GM12872 (cell line): ENCODE measurements at regions not wholly inside any gene's neighbourhood (a gene's known extent, or its start where the extent isn't known, plus 50 kb on each side); places are given as distances from the start of the nearest gene placed in this dataset.

Experiments used
- TF ChIP-seq, protein P1 (sequence below): IDR thresholded peaks from 3 replicates; pipeline ENCODE4 v1.5.1; 2011; ENCODE audit warnings: low read depth, mild to moderate bottlenecking, low read length, moderate library complexity; ENCODE audit not compliant: insufficient read depth

DNA sequence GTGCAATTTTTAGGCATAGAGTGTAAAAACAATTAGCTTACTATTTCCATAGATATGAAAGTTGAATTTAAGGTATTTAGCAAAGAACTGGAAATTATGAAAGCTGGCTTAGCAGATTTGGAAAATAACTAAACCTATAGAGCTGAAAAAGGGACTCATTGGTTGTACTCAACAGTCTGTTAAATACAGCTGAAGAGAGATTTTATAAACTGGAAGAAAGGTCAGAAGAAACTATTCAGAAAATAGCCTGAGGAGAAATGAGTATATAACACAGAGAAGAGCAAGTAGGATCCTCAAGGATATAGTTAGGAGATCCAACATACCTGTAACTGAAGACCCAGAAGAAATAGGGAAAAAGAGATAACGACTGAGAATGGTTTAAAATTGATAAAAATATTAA, 97.6 kb upstream of the SLIT3 start:
- TF ChIP-seq, protein P1, sequence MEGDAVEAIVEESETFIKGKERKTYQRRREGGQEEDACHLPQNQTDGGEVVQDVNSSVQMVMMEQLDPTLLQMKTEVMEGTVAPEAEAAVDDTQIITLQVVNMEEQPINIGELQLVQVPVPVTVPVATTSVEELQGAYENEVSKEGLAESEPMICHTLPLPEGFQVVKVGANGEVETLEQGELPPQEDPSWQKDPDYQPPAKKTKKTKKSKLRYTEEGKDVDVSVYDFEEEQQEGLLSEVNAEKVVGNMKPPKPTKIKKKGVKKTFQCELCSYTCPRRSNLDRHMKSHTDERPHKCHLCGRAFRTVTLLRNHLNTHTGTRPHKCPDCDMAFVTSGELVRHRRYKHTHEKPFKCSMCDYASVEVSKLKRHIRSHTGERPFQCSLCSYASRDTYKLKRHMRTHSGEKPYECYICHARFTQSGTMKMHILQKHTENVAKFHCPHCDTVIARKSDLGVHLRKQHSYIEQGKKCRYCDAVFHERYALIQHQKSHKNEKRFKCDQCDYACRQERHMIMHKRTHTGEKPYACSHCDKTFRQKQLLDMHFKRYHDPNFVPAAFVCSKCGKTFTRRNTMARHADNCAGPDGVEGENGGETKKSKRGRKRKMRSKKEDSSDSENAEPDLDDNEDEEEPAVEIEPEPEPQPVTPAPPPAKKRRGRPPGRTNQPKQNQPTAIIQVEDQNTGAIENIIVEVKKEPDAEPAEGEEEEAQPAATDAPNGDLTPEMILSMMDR: no peak

DNA sequence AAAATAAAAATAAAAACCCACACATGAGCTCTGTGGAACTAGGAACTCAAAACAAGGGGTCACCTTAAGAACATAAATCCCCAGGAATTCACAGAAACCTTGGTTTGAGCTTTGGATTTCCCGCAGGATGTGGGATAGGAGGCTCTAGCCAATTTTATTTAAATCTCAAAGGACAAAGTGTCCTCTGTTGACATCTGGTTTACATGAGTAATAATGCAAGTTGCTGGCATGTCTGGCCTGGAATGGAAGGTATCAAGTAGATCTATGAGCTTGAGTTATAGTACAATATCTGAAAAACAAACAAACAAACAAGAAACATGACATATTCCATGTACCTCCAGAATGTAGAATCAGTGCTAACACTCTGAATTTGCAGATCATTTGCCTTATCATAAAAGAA, 94.2 kb upstream of the SLIT3 start:
- TF ChIP-seq, protein P1: no peak

DNA sequence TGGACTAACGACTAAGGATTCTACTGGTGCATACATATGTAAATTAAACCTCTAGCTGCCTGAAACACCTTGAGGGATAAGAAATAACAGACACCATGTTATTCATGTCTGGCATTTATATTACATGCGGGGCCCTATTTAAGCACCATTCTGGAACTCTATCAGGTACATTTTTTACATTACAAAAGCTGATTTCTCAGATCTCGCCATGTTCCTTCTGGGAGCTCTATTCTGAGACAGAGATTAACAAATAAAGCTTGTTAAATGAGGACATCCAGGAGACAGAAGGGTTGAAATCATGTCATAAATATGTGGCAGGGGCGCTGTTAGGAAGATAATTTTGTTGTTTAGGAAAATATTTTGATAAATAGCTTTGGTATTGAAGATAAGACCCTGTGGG, 93.4 kb upstream of the SLIT3 start:
- TF ChIP-seq, protein P1: no peak

DNA sequence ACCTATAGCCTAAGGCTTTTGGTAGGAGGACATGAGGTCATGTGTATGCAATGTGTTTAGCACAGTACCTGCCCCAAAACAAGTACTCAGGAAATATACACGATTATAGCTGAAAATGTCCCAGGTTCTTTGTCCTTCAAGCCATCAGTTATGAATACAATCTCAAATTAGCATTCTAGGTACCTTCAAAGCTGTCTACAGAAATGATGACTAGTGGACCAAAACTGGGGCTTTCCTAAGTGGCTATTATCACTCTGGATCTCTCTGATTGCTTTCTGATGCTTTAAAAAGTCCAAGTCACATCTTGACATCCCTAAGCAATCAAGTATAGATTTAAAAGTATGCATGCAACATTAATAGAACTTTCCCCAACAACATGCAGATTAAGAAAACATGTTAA, 93.0 kb upstream of the SLIT3 start:
- TF ChIP-seq, protein P1: no peak

DNA sequence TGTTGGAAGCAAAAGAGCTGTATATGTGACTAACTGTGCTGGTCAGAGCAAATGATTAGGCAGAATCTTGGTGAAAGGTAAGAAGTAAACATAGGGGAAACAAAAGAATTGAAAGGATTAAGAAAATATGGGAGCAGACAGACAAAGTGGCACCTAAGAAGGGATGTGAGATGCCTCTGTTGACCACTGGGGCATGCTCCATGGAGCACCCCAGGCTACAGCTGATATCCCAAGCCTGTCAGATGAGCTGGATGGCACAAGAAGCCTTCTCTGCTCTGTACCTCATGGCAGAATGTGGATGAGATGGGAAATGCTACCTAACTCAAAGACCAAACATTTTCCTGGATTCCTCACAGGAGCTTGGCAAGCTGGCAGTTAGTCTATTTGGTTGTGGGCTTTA, 89.3 kb upstream of the SLIT3 start:
- TF ChIP-seq, protein P1: no peak

DNA sequence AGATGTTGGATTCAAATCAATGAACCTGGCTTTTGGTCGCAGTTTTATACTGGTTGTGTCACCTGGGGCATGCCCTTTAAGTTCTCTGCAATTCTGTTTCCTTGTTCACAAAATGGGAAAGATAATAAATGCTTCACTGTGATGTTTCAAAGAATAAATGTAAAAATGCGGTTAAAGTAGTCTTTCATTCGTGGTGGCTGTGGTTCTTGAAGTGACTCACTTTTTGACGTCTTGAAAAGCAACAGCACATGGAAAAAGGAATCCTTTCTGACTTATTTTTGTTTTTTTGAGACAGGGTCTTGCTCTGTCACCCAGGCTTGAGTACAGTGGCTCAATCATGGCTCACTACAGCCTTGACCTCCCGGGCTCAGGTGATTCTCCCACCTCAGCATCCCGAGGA, 88.4 kb upstream of the SLIT3 start:
- TF ChIP-seq, protein P1: no peak

DNA sequence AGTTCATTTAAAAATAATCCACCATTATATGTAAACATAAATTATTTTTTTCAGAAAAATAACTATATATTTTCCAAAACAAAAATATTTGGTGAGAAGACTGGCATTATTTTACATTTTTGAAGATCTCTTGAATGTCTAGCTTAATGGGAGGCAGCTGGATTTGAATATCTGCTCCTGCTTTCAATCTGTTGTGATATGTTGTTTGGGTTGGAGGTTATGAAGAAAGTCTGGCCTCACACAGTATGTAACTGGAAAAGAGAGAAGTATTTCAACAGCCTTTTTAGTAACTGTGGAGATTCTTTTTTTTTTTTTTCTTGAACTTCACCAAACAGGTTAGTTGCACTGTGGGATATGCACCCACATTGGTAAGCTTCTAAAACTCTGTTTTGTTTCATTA, 84.7 kb upstream of the SLIT3 start:
- TF ChIP-seq, protein P1: no peak

DNA sequence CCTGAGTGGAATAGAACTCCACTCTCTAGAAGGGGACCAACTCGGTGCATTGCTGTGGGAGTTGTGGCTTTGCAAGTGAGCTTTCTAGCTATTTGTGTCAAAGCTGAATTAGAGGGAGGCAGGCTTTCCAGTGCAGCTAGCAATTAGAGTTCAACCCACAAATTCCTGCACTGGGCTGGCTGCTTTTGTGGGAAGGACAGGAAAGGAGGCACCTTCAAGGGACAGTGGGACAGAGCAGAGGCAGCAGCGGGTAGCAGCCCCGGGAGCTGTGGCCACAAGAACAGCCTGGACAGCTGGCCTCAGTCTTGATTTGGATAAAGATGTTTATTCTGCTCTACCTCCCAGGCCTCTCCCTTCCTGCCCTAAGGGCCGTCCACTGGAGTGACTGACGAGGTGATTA, 83.7 kb upstream of the SLIT3 start:
- TF ChIP-seq, protein P1: no peak
